ENCODE measurements at regions not wholly inside any gene's neighbourhood (a gene's known extent, or its start where the extent isn't known, plus 50 kb on each side); places are given as distances from the start of the nearest gene placed in this dataset.
A peak's percentile ranks its signal among the peaks of the same experiment; 100 is the strongest.
"Not testable (repeated sequence)": the region's sequence is repeated elsewhere in the genome, so short reads cannot be mapped to it uniquely, and the experiment has no call there.

- Histone ChIP-seq H3K36me3 (ENCODE audit: insufficient read depth, low read length) (no peaks in the 10 kb centered on the region), H2AFZ (ENCODE audit: low read depth, low read length) (no peak overlapping the region), H3K4me1 (ENCODE audit: insufficient read depth, low read length) (no peaks in the 10 kb centered on the region), H3K9me3 (ENCODE audit: low read length) (no peaks in the 10 kb centered on the region), H3K4me3 (ENCODE audit: low read length) (no peak overlapping the region), H3K27me3 (ENCODE audit: insufficient read depth, low read length) (no peaks in the 10 kb centered on the region)
These were observed 397.7 kb downstream of the TMEM38B start for GRCh38 chr9:106092083-106092482.

GRCh38 chr9:106102821-106103220, 408.5 kb downstream of the TMEM38B start:
- Histone ChIP-seq H3K4me3 (ENCODE audit: low read length) (no peak overlapping the region), H3K36me3 (ENCODE audit: insufficient read depth, low read length) (no peaks in the 10 kb centered on the region), H3K27me3 (ENCODE audit: insufficient read depth, low read length) (no peaks in the 10 kb centered on the region), H2AFZ (ENCODE audit: low read depth, low read length) (no peak overlapping the region), H3K9me3 (ENCODE audit: low read length) (peaks cover 1% of the 10 kb centered on the region), H3K4me1 (ENCODE audit: insufficient read depth, low read length) (no peaks in the 10 kb centered on the region)

- no peaks in the 10 kb centered on the region for H3K27me3 ChIP-seq (ENCODE audit: insufficient read depth, low read length)
- H3K9me3 ChIP-seq (ENCODE audit: low read length) = peaks cover 1% of the 10 kb centered on the region
- no peak overlapping the region for H3K4me3 ChIP-seq (ENCODE audit: low read length)
- no peaks in the 10 kb centered on the region for H3K4me1 ChIP-seq (ENCODE audit: insufficient read depth, low read length)
- no peaks in the 10 kb centered on the region for H3K36me3 ChIP-seq (ENCODE audit: insufficient read depth, low read length)
- no peak overlapping the region for H2AFZ ChIP-seq (ENCODE audit: low read depth, low read length)
These were observed 410.5 kb downstream of the TMEM38B start for GRCh38 chr9:106104887-106105286.

- H3K4me1 ChIP-seq (ENCODE audit: insufficient read depth, low read length) = peaks cover 6% of the 10 kb centered on the region
- no peak overlapping the region for H2AFZ ChIP-seq (ENCODE audit: low read depth, low read length)
- no peaks in the 10 kb centered on the region for H3K27me3 ChIP-seq (ENCODE audit: insufficient read depth, low read length)
- H3K4me3 ChIP-seq (ENCODE audit: low read length) = no peak overlapping the region
- peaks cover 1% of the 10 kb centered on the region for H3K9me3 ChIP-seq (ENCODE audit: low read length)
- H3K36me3 ChIP-seq (ENCODE audit: insufficient read depth, low read length) = no peaks in the 10 kb centered on the region
These were observed 412.1 kb downstream of the TMEM38B start for GRCh38 chr9:106106396-106106795.

- H3K4me3 ChIP-seq (ENCODE audit: low read length) = no peak overlapping the region
- no peak overlapping the region for H2AFZ ChIP-seq (ENCODE audit: low read depth, low read length)
- no peaks in the 10 kb centered on the region for H3K27me3 ChIP-seq (ENCODE audit: insufficient read depth, low read length)
- no peaks in the 10 kb centered on the region for H3K36me3 ChIP-seq (ENCODE audit: insufficient read depth, low read length)
- H3K4me1 ChIP-seq (ENCODE audit: insufficient read depth, low read length) = peaks cover 18% of the 10 kb centered on the region
- H3K9me3 ChIP-seq (ENCODE audit: low read length) = peaks cover 1% of the 10 kb centered on the region
These were observed 413.4 kb downstream of the TMEM38B start for GRCh38 chr9:106107716-106108115.

- not testable (repeated sequence) for H3K27me3 ChIP-seq (ENCODE audit: insufficient read depth, low read length); H3K9me3 ChIP-seq (ENCODE audit: low read length); H2AFZ ChIP-seq (ENCODE audit: low read depth, low read length); H3K36me3 ChIP-seq (ENCODE audit: insufficient read depth, low read length); H3K4me3 ChIP-seq (ENCODE audit: low read length)
- peaks cover 37% of the 10 kb centered on the region for H3K4me1 ChIP-seq (ENCODE audit: insufficient read depth, low read length)
These were observed 415.4 kb downstream of the TMEM38B start for GRCh38 chr9:106109706-106110105.

- Histone ChIP-seq H2AFZ (ENCODE audit: low read depth, low read length) (no peak overlapping the region), H3K9me3 (ENCODE audit: low read length) (peaks cover 1% of the 10 kb centered on the region), H3K4me3 (ENCODE audit: low read length) (no peak overlapping the region), H3K27me3 (ENCODE audit: insufficient read depth, low read length) (no peaks in the 10 kb centered on the region), H3K4me1 (ENCODE audit: insufficient read depth, low read length) (peaks cover 42% of the 10 kb centered on the region), H3K36me3 (ENCODE audit: insufficient read depth, low read length) (no peaks in the 10 kb centered on the region)
These were observed 416.1 kb downstream of the TMEM38B start for GRCh38 chr9:106110483-106110882.

- Histone ChIP-seq H3K27me3 (ENCODE audit: insufficient read depth, low read length) (no peaks in the 10 kb centered on the region), H2AFZ (ENCODE audit: low read depth, low read length) (peak overlapping the region; percentile 89), H3K9me3 (ENCODE audit: low read length) (peaks cover 1% of the 10 kb centered on the region), H3K4me3 (ENCODE audit: low read length) (peak overlapping the region; percentile 14), H3K36me3 (ENCODE audit: insufficient read depth, low read length) (no peaks in the 10 kb centered on the region), H3K4me1 (ENCODE audit: insufficient read depth, low read length) (peaks cover 42% of the 10 kb centered on the region)
These were observed 416.8 kb downstream of the TMEM38B start for GRCh38 chr9:106111039-106111730.

GRCh38 chr9:106112935-106113334, 418.6 kb downstream of the TMEM38B start:
- peaks cover 42% of the 10 kb centered on the region for H3K4me1 ChIP-seq (ENCODE audit: insufficient read depth, low read length)
- H3K27me3 ChIP-seq (ENCODE audit: insufficient read depth, low read length) = no peaks in the 10 kb centered on the region
- H2AFZ ChIP-seq (ENCODE audit: low read depth, low read length) = no peak overlapping the region
- no peaks in the 10 kb centered on the region for H3K9me3 ChIP-seq (ENCODE audit: low read length)
- no peak overlapping the region for H3K4me3 ChIP-seq (ENCODE audit: low read length)
- no peaks in the 10 kb centered on the region for H3K36me3 ChIP-seq (ENCODE audit: insufficient read depth, low read length)

GRCh38 chr9:106119176-106119575, 424.8 kb downstream of the TMEM38B start:
- Histone ChIP-seq H3K4me3 (ENCODE audit: low read length) (no peak overlapping the region), H3K9me3 (ENCODE audit: low read length) (no peaks in the 10 kb centered on the region), H3K27me3 (ENCODE audit: insufficient read depth, low read length) (no peaks in the 10 kb centered on the region), H3K4me1 (ENCODE audit: insufficient read depth, low read length) (peaks cover 9% of the 10 kb centered on the region), H3K36me3 (ENCODE audit: insufficient read depth, low read length) (no peaks in the 10 kb centered on the region), H2AFZ (ENCODE audit: low read depth, low read length) (no peak overlapping the region)

GRCh38 chr9:106120071-106120470, 425.7 kb downstream of the TMEM38B start:
- Histone ChIP-seq H3K27me3 (ENCODE audit: insufficient read depth, low read length) (no peaks in the 10 kb centered on the region), H3K4me1 (ENCODE audit: insufficient read depth, low read length) (peaks cover under 1% of the 10 kb centered on the region), H2AFZ (ENCODE audit: low read depth, low read length) (no peak overlapping the region), H3K36me3 (ENCODE audit: insufficient read depth, low read length) (no peaks in the 10 kb centered on the region), H3K4me3 (ENCODE audit: low read length) (no peak overlapping the region), H3K9me3 (ENCODE audit: low read length) (no peaks in the 10 kb centered on the region)

- no peaks in the 10 kb centered on the region for H3K4me1 ChIP-seq (ENCODE audit: insufficient read depth, low read length)
- H3K9me3 ChIP-seq (ENCODE audit: low read length) = no peaks in the 10 kb centered on the region
- no peak overlapping the region for H3K4me3 ChIP-seq (ENCODE audit: low read length)
- H2AFZ ChIP-seq (ENCODE audit: low read depth, low read length) = no peak overlapping the region
- H3K36me3 ChIP-seq (ENCODE audit: insufficient read depth, low read length) = no peaks in the 10 kb centered on the region
- no peaks in the 10 kb centered on the region for H3K27me3 ChIP-seq (ENCODE audit: insufficient read depth, low read length)
These were observed 433.4 kb downstream of the TMEM38B start for GRCh38 chr9:106127776-106128175.

GRCh38 chr9:106130374-106130773, 436.0 kb downstream of the TMEM38B start:
- Histone ChIP-seq H3K4me3 (ENCODE audit: low read length) (no peak overlapping the region), H3K9me3 (ENCODE audit: low read length) (no peaks in the 10 kb centered on the region), H2AFZ (ENCODE audit: low read depth, low read length) (no peak overlapping the region), H3K27me3 (ENCODE audit: insufficient read depth, low read length) (no peaks in the 10 kb centered on the region), H3K4me1 (ENCODE audit: insufficient read depth, low read length) (peaks cover 4% of the 10 kb centered on the region), H3K36me3 (ENCODE audit: insufficient read depth, low read length) (no peaks in the 10 kb centered on the region)

GRCh38 chr9:106143781-106144180, 449.4 kb downstream of the TMEM38B start:
- H3K27me3 ChIP-seq (ENCODE audit: insufficient read depth, low read length) = no peaks in the 10 kb centered on the region
- peaks cover 3% of the 10 kb centered on the region for H3K4me1 ChIP-seq (ENCODE audit: insufficient read depth, low read length)
- H3K36me3 ChIP-seq (ENCODE audit: insufficient read depth, low read length) = no peaks in the 10 kb centered on the region
- H3K4me3 ChIP-seq (ENCODE audit: low read length) = no peak overlapping the region
- H3K9me3 ChIP-seq (ENCODE audit: low read length) = no peaks in the 10 kb centered on the region
- no peak overlapping the region for H2AFZ ChIP-seq (ENCODE audit: low read depth, low read length)
